Heart left ventricle (tissue), 16 donors: ENCODE measurements at regions not wholly inside any gene's neighbourhood (a gene's known extent, or its start where the extent isn't known, plus 50 kb on each side); places are given as distances from the start of the nearest gene placed in this dataset.

Source experiments
- ATAC-seq, 4 donors: fragments of 200-7000 bp; cut with Tn5 transposase; one replicate each; pipeline ENCODE4 v1.9.1; 2020 to 2022; ENCODE audit warnings: moderate library complexity in 4 of 4, mild to moderate bottlenecking in 3 of 4, moderate number of reproducible peaks in 1 of 4
- DNase-seq, 5 donors: peaks; one replicate each; pipeline ENCODE4 v3.0.0-alpha.2; 2020
- H3K27ac ChIP-seq, 12 donors: fragments of 200-600 bp; sonication (generic) in 4 of 12; one replicate each; pipeline versions ENCODE4 v1.5.0 to v1.8.0; 2016 to 2022; ENCODE audit warnings: mild to moderate bottlenecking in 2 of 12
- H3K27me3 ChIP-seq, 9 donors: fragments of 200-600 bp; sonication (generic) in 2 of 9; one replicate each; pipeline versions ENCODE4 v1.5.1 to v1.8.0; 2016 to 2022; ENCODE audit warnings: mild to moderate bottlenecking in 3 of 9
- H3K36me3 ChIP-seq, 9 donors: fragments of 200-600 bp; sonication (generic) in 2 of 9; one replicate each; pipeline versions ENCODE4 v1.5.0 to v1.8.0; 2018 to 2022; ENCODE audit warnings: mild to moderate bottlenecking in 2 of 9
- H3K4me1 ChIP-seq, 12 donors: fragments of 200-600 bp; sonication (generic) in 4 of 12; one replicate each; pipeline versions ENCODE4 v1.5.0 to v1.8.0; 2016 to 2022; ENCODE audit warnings: mild to moderate bottlenecking in 3 of 12
- H3K4me3 ChIP-seq, 12 donors: fragments of 200-600 bp; sonication (generic) in 4 of 12; one replicate each; pipeline versions ENCODE4 v1.5.0 to v1.8.0; 2017 to 2022; ENCODE audit warnings: mild to moderate bottlenecking in 9 of 12, moderate library complexity in 4 of 12
- H3K9me3 ChIP-seq, 12 donors: fragments of 200-600 bp; sonication (generic) in 4 of 12; one replicate each; pipeline versions ENCODE4 v1.5.0 to v1.8.0; 2016 to 2022; ENCODE audit warnings: mild to moderate bottlenecking in 1 of 12
- POLR2A ChIP-seq, 2 donors: fragments of 450-650 bp; IDR thresholded peaks; one replicate each; pipeline ENCODE4 v1.6.1; 2017; ENCODE audit warnings: antibody characterized with exemption in 2 of 2, mild to moderate bottlenecking in 2 of 2, moderate library complexity in 2 of 2
- WGBS, 4 donors: extraction: QIAGEN DNeasy Blood & Tissue Kit in 2 of 4; methylation state at CpG; one replicate each; pipeline versions ENCODE4 v1.1.5 to v1.1.7; 2013 to 2018; 5-methylcytosine and 5-hydroxymethylcytosine counted together
- intact Hi-C, 10 donors: fragments of 100-400 bp; cut with DNase I; formaldehyde crosslinking; loops; one replicate each; pipeline versions ENCODE4 v1.11.1 to v1.14.2; 2022
- TF ChIP-seq, protein P1 (sequence below), 12 donors: fragments of 200-600 bp; sonication (generic) in 4 of 12; IDR thresholded peaks; one replicate each; pipeline versions ENCODE4 v1.5.0 to v1.8.0; 2018 to 2022; ENCODE audit warnings: antibody characterized with exemption in 12 of 12, mild to moderate bottlenecking in 5 of 12
- donor health status: ischemic (EF 13 %, LVEDD 7.1; RV severe dilation, severe dysfunction).
- donor health status: healthy with polysubstance abuse.
- donor health status: DM: no; HTN: yes; CAD: no.
- donor health status: DM: no; HTN: no; CAD: no.
- donor health status: ischemic (EF 25% LVEDD 6.9; RV normal size, moderate dysfunction).
- donor health status: ischemic (EF 25% LVEDD 5.7; RV mildly dilated, moderate dysfunction).
- donor health status: healthy.
- donor health status: DM: yes; HTN: yes; CAD: no.
- donor health status: ischemic (EF 35%, LVEDD 5.7; RV mildly dilated, moderate dysfunction).
- donor health status: nonischemic (EF 11% LVEDD 7.7; RV severe dilation, severe dysfunction).
- donor health status: DM: yes; HTN: yes; CAD: no.
- donor health status: PGD.
- donor health status: ischemic (EF 29% LVEDD 5.4; RV normal size, mild dysfunction).
- donor health status: nonischemic (EF 23%, LVEDD 6.1; RV moderate dilation, normal function).

DNA sequence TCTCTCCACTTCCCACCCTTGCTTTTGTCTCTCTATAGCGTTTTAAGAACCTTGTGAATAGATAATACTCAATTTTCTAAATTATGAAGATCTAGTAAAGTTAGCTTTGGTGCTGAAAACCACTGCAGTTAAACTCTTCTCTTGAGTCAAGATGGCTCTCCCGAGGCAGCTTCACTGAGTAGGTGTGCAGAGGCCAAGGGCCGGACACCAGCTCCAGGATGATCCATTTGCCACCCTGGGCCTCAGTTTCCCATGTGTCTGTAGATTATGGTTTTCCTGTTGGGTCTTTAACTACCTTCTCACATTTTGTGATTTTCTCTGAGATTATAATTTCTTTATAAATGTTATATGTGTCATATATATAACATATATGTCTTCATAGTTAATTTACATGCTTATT lies 68.5 kb upstream of the SH3RF3 start:
- no peak for ATAC-seq
- no peak for DNase-seq
- 75 to 93% (median 84%) methylated on average over 3 of the region's 3 CpGs for WGBS, 4 donors
- H3K36me3 ChIP-seq: no peaks in the 10 kb centered on the region
- intact Hi-C loops: no loop called here
- H3K4me3 ChIP-seq: no peak overlapping the region
- no peak overlapping the region for H3K27ac ChIP-seq
- peaks cover 0 to 27% (median 7%) of the 10 kb centered on the region in 12 donors for H3K4me1 ChIP-seq
- TF ChIP-seq, protein P1, sequence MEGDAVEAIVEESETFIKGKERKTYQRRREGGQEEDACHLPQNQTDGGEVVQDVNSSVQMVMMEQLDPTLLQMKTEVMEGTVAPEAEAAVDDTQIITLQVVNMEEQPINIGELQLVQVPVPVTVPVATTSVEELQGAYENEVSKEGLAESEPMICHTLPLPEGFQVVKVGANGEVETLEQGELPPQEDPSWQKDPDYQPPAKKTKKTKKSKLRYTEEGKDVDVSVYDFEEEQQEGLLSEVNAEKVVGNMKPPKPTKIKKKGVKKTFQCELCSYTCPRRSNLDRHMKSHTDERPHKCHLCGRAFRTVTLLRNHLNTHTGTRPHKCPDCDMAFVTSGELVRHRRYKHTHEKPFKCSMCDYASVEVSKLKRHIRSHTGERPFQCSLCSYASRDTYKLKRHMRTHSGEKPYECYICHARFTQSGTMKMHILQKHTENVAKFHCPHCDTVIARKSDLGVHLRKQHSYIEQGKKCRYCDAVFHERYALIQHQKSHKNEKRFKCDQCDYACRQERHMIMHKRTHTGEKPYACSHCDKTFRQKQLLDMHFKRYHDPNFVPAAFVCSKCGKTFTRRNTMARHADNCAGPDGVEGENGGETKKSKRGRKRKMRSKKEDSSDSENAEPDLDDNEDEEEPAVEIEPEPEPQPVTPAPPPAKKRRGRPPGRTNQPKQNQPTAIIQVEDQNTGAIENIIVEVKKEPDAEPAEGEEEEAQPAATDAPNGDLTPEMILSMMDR (IDR thresholded peaks at IDR 0.05): no peak
- no peak for TF ChIP-seq POLR2A (IDR thresholded peaks at IDR 0.05)
- peaks cover 0 to 10% (median 0%) of the 10 kb centered on the region in 9 donors for H3K27me3 ChIP-seq
- H3K9me3 ChIP-seq: no peaks in the 10 kb centered on the region

DNA sequence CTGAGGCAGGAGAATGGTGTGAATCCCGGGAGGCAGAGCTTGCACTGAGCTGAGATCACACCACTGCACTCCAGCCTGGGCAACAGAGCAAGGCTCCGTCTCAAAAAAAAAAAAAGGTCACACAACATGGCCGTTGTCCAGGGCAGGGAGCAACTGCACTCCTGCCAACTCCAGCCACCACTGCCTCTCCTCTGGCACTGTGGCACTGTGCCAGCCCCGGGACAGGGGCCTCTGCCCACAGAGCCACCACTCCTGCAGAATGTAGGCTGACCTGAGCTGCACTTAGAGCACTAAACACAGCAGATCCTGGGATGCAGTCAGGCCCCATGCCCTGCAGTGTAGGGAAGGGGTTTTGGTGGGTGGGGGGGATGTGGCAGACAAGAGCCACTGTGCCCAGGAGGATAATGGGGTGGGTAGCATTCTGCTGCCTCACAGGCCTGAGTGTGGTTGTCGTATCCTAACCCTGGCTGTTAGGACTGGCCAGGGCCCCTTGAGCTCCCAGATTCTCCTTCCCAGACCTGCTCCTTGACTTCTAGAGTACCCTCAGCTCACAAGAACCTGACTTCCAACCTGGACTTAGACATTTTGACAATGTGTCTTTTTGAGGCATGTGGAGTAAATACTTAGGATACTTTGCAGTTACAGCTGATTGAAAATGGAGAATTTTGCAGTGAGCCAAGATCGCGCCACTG lies 69.4 kb upstream of the SH3RF3 start:
- Histone ChIP-seq H3K4me1 (peaks cover 0 to 21% (median 6%) of the 10 kb centered on the region in 12 donors), H3K27ac (peak overlapping the region in 4 of 12 donors; percentile 59 to 76 (median 70)), H3K9me3 (no peaks in the 10 kb centered on the region), H3K36me3 (no peaks in the 10 kb centered on the region), H3K27me3 (peaks cover 0 to 10% (median 0%) of the 10 kb centered on the region in 9 donors), H3K4me3 (no peak overlapping the region)
- TF ChIP-seq POLR2A (IDR thresholded peaks at IDR 0.05): no peak
- TF ChIP-seq, protein P1 (IDR thresholded peaks at IDR 0.05): no peak
- intact Hi-C loops: no loop called here
- DNase-seq: peak; percentile 63 to 87 (median 80)
- peak; percentile 82 to 95 (median 87) for ATAC-seq
- WGBS, 4 donors: 54 to 65% (median 57%) methylated on average over 6 to 7 of the region's 7 CpGs

DNA sequence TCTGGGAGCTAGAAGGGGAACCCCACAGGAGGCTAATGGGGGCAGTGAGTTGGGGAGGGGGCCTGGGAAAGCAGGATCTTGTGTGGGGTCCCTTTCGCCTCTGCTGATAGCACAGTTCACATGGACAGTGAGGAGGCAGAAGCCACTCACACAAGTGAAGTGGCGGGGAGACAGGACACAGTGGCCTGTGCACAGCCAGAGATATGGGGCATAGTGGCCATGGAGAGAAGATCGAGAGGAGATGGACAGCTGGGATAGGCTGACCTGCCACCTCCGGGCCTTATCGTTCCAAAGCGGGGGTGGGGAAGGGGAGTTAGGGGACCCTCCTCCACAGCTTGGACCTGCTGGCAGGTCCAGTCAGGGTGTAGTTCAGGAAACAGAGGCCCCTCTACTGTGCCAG lies 69.8 kb upstream of the EDAR start:
- intact Hi-C loops: no loop called here
- peaks cover 0 to 10% (median 0%) of the 10 kb centered on the region in 9 donors for H3K27me3 ChIP-seq
- no peak for TF ChIP-seq POLR2A (IDR thresholded peaks at IDR 0.05)
- TF ChIP-seq, protein P1 (IDR thresholded peaks at IDR 0.05): no peak
- H3K9me3 ChIP-seq: no peaks in the 10 kb centered on the region
- WGBS, 4 donors: 78 to 88% (median 83%) methylated on average over 6 of the region's 6 CpGs
- ATAC-seq (peak in 2 of 4 donors; percentile 4 to 5), DNase-seq (no peak)
- no peak overlapping the region for H3K4me3 ChIP-seq
- H3K27ac ChIP-seq: peak overlapping the region in 8 of 12 donors; percentile 8 to 76 (median 62)
- H3K4me1 ChIP-seq: peaks cover 0 to 21% (median 6%) of the 10 kb centered on the region in 12 donors
- no peaks in the 10 kb centered on the region for H3K36me3 ChIP-seq

DNA sequence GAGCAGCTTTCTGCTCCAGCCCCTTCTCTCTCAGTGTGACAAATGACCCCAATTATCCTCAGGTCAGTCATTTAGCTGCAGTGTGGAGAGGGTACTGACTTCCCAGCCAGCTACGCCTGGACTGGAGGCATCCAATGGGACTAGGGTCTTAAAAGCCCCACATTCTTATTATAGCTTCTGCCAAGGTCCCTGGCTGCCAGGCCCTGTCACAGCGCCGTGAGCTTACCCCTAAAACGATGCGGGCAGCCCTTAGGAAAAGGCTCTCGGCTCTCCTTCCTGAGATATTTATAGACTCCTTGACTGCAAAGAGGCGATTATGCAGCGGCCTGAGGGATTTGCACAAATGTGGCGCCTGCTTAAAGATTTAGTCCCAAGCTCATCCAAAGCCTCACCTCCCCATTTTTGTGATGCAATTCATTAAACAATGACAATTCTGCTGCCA lies 69.2 kb upstream of the EDAR start:
- Histone ChIP-seq H3K4me1 (peaks cover 0 to 21% (median 6%) of the 10 kb centered on the region in 12 donors), H3K36me3 (no peaks in the 10 kb centered on the region), H3K9me3 (no peaks in the 10 kb centered on the region), H3K4me3 (no peak overlapping the region), H3K27ac (peak overlapping the region in 8 of 12 donors; percentile 8 to 76 (median 62)), H3K27me3 (peaks cover 0 to 10% (median 0%) of the 10 kb centered on the region in 9 donors)
- WGBS, 4 donors: 21 to 25% (median 23%) methylated on average over 9 of the region's 9 CpGs
- TF ChIP-seq, protein P1 (IDR thresholded peaks at IDR 0.05): no peak
- no peak for TF ChIP-seq POLR2A (IDR thresholded peaks at IDR 0.05)
- intact Hi-C loops: no loop called here
- peak; percentile 44 to 73 (median 50) for ATAC-seq
- peak in 2 of 5 donors; percentile 21 to 47 for DNase-seq
